Endothelial cell of umbilical vein (primary cell): ENCODE measurements at regions not wholly inside any gene's neighbourhood (a gene's known extent, or its start where the extent isn't known, plus 50 kb on each side); places are given as distances from the start of the nearest gene placed in this dataset.

ENCODE experiments used
- BruUV-seq: library from RNA; stranded (reverse); fragments of 400-500 nt; replicated peaks from 2 replicates; lab custom pipeline; 2021; lab: Mats Ljungman, UMichigan
- CTCF ChIA-PET: fragments of 300-600, 350-600 bp; sonication (Branson Sonifier 250); formaldehyde crosslinking; loops from one replicate; lab custom pipeline; 2021; ENCODE audit warnings: antibody characterized with exemption, inconsistent platforms; lab: Charles Lee
- POLR2A ChIA-PET: fragments of 300-600, 350-600 bp; sonication (Branson Sonifier 250); formaldehyde crosslinking; loops from one replicate; lab custom pipeline; 2021; ENCODE audit warnings: antibody characterized with exemption, inconsistent platforms; lab: Charles Lee
- DNase-seq: peaks from one replicate; pipeline ENCODE4 v3.0.0-alpha.2; 2011; ENCODE audit warnings: low read depth, low spot score
- FAIRE-seq: peaks from 2 replicates; lab custom pipeline; 2011; peaks lifted over from hg19 to GRCh38; lab: Jason Lieb, UNC
- H2AFZ ChIP-seq: 2 replicates; pipeline ENCODE4 v1.6.0; 2012; ENCODE audit warnings: low read depth, low read length, control low read depth, inconsistent platforms
- H3K27ac ChIP-seq: 2 replicates; pipeline ENCODE4 v1.5.1; 2011; ENCODE audit warnings: low read depth, mild to moderate bottlenecking, control low read depth, low read length, moderate library complexity; ENCODE audit not compliant: insufficient read depth
- H3K27me3 ChIP-seq, 2 experiments: 2 replicates each; pipeline versions ENCODE4 v1.6.0 to v1.6.1; 2011; ENCODE audit warnings: low read length in 2 of 2, mixed read lengths in 1 of 2; ENCODE audit not compliant: control insufficient read depth in 2 of 2, insufficient read depth in 2 of 2
- H3K36me3 ChIP-seq, 2 experiments: 2 replicates in 1 of 2; 3 replicates in 1 of 2; pipeline ENCODE4 v1.5.1; 2011; ENCODE audit warnings: low read length in 2 of 2, mild to moderate bottlenecking in 1 of 2, moderate library complexity in 1 of 2; ENCODE audit not compliant: control insufficient read depth in 2 of 2, insufficient read depth in 2 of 2; ENCODE audit errors: extremely low read depth in 1 of 2
- H3K4me1 ChIP-seq: 3 replicates; pipeline ENCODE4 v1.5.1; 2011; ENCODE audit warnings: mild to moderate bottlenecking, low read length; ENCODE audit not compliant: control insufficient read depth, insufficient read depth; ENCODE audit errors: extremely low read depth
- H3K4me2 ChIP-seq: 2 replicates; pipeline ENCODE4 v1.6.1; 2011; ENCODE audit warnings: low read length, control low read depth, mixed read lengths; ENCODE audit not compliant: insufficient read depth
- H3K4me3 ChIP-seq, 3 experiments: fragments of 200-600 bp in 1 of 3; sonication (generic), shearing (Covaris generic) in 1 of 3; replicated peaks in 1 of 3; 2 replicates each; pipeline ENCODE4 v1.5.1; 2011 to 2016; ENCODE audit warnings: control low read depth in 3 of 3, low read length in 3 of 3, mild to moderate bottlenecking in 2 of 3, inconsistent platforms in 1 of 3, low read depth in 1 of 3, moderate library complexity in 1 of 3; ENCODE audit not compliant: insufficient read depth in 1 of 3
- H3K79me2 ChIP-seq: 2 replicates; pipeline ENCODE4 v1.6.0; 2012; ENCODE audit warnings: low read length, inconsistent platforms; ENCODE audit not compliant: control insufficient read depth, insufficient read depth
- H3K9ac ChIP-seq: replicated peaks from 2 replicates; pipeline ENCODE3; 2011; ENCODE audit warnings: low read length, control low read depth; ENCODE audit not compliant: insufficient read depth; ENCODE audit errors: extremely low read depth
- H3K9me1 ChIP-seq: replicated peaks from 3 replicates; pipeline ENCODE4 v1.6.0; 2011; ENCODE audit warnings: mild to moderate bottlenecking, low read length; ENCODE audit not compliant: control insufficient read depth, insufficient read depth; ENCODE audit errors: extremely low read depth
- H3K9me3 ChIP-seq: replicated peaks from 2 replicates; pipeline ENCODE4 v1.5.1; 2012; ENCODE audit warnings: low read length, inconsistent platforms; ENCODE audit not compliant: control insufficient read depth, insufficient read depth
- H4K20me1 ChIP-seq: replicated peaks from 2 replicates; pipeline ENCODE3; 2011; ENCODE audit warnings: mild to moderate bottlenecking, low read length; ENCODE audit not compliant: control insufficient read depth, insufficient read depth; ENCODE audit errors: extremely low read depth
- EZH2 ChIP-seq: IDR thresholded peaks from 2 replicates; pipeline ENCODE4 v1.6.1; 2012; ENCODE audit warnings: borderline replicate concordance, low read depth, mild to moderate bottlenecking, moderate library complexity, low read length, inconsistent platforms; ENCODE audit not compliant: severe bottlenecking
- FOS ChIP-seq: IDR thresholded peaks from 2 replicates; pipeline ENCODE4 v1.6.1; 2011; ENCODE audit warnings: mild to moderate bottlenecking, low read length, moderate library complexity, borderline replicate concordance; ENCODE audit not compliant: insufficient read depth
- GATA2 ChIP-seq: IDR thresholded peaks from 2 replicates; pipeline ENCODE4 v1.7.0; 2011; ENCODE audit warnings: low read depth, mild to moderate bottlenecking, moderate library complexity, mixed read lengths, low read length; ENCODE audit not compliant: insufficient read length, insufficient read depth
- JUN ChIP-seq: IDR thresholded peaks from 2 replicates; pipeline ENCODE4 v1.6.1; 2011; ENCODE audit warnings: borderline replicate concordance, low read depth; ENCODE audit not compliant: insufficient read length, insufficient read depth
- MAX ChIP-seq: IDR thresholded peaks from 2 replicates; pipeline ENCODE4 v1.6.1; 2011; ENCODE audit not compliant: insufficient read depth, insufficient read length
- MYC ChIP-seq: IDR thresholded peaks from one replicate; pipeline ENCODE4 v1.6.1; 2011; ENCODE audit warnings: mild to moderate bottlenecking, low read depth, low read length
- POLR2A ChIP-seq: IDR thresholded peaks from 2 replicates; pipeline ENCODE4 v1.6.1; 2012; ENCODE audit warnings: low read depth, mild to moderate bottlenecking, control low read depth, low read length
- POLR2AphosphoS5 ChIP-seq: IDR thresholded peaks from 2 replicates; pipeline ENCODE4 v1.6.1; 2012; ENCODE audit warnings: low read depth, mild to moderate bottlenecking, control low read depth, low read length, moderate library complexity; ENCODE audit not compliant: insufficient read depth
- dilution Hi-C: fragments of 300-500 bp; cut with MboI; formaldehyde crosslinking; loops from one replicate; pipeline ENCODE4 v1.15.0; 2019; ENCODE audit warnings: low sequenced_read_pairs; ENCODE audit not compliant: extremely low pct_ligation_motif_present
- intact Hi-C: fragments of 100-400 bp; cut with micrococcal nuclease; formaldehyde crosslinking; loops from one replicate; pipeline ENCODE4 v1.10.0; 2022
- TF ChIP-seq, protein P1 (sequence below), 2 donors: IDR thresholded peaks; 1 replicate in 1 of 2; 2 replicates in 1 of 2; pipeline ENCODE4 v1.5.1; 2011; ENCODE audit warnings: low read length in 2 of 2, mild to moderate bottlenecking in 2 of 2, moderate library complexity in 2 of 2, control low read depth in 1 of 2, inconsistent platforms in 1 of 2, low read depth in 1 of 2; ENCODE audit not compliant: insufficient read depth in 1 of 2; ENCODE audit errors: extremely low read depth in 1 of 2

DNA sequence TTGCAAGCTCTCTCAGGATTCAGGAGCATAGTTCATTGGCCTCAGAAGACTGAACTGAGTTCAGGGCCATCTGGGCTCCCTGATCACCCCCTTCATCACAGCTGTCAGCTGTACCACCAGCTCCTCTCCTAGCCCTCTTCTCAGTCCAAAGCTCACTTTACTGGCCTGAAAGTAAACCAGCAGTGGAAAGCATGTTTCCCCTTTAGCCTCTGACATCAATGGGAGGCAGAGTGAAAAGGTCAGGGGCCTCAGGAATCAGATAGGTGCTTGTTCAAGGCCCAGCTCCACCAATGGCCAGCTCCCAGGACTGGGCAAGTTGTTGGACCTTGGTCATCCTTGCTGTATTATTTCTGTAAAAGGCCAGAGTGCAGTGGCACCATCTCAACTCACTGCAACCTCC lies 223.4 kb downstream of the TLE3 start:
- H3K9me1 ChIP-seq = no peaks in the 10 kb centered on the region
- H3K9ac ChIP-seq = no peak overlapping the region
- no peaks in the 10 kb centered on the region for H3K4me1 ChIP-seq
- POLR2A ChIA-PET = no interaction called here
- intact Hi-C loops = no loop called here
- dilution Hi-C loops = no loop called here
- H3K4me3 ChIP-seq = no peak overlapping the region
- no peaks in the 10 kb centered on the region for H3K9me3 ChIP-seq
- DNase-seq = no peak
- no peak for FAIRE-seq
- no peaks in the 10 kb centered on the region for H3K27me3 ChIP-seq
- no TSS peak for BruUV-seq
- CTCF ChIA-PET = interaction anchor here (1.0 to 1.8 kb wide), 3 partner anchors 9 to 12 kb away, joined by 3 to 4 read pairs (median 3); no protein-coding TSS in a partner anchor
- H2AFZ ChIP-seq = no peak overlapping the region
- H3K4me2 ChIP-seq = no peak overlapping the region
- no peaks in the 10 kb centered on the region for H3K79me2 ChIP-seq
- H4K20me1 ChIP-seq = no peaks in the 10 kb centered on the region
- no peak overlapping the region for H3K27ac ChIP-seq
- TF ChIP-seq MYC = no peak
- TF ChIP-seq FOS = no peak
- TF ChIP-seq GATA2 = no peak
- no peak for TF ChIP-seq MAX
- no peaks in the 10 kb centered on the region for H3K36me3 ChIP-seq

GRCh38 chr15:69876064-69876940 lies 221.4 kb downstream of the TLE3 start:
- no peak for DNase-seq
- no peaks in the 10 kb centered on the region for H4K20me1 ChIP-seq
- H3K27ac ChIP-seq = no peak overlapping the region
- no TSS peak for BruUV-seq
- H3K79me2 ChIP-seq = no peaks in the 10 kb centered on the region
- H3K4me2 ChIP-seq = no peak overlapping the region
- intact Hi-C loops = no loop called here
- TF ChIP-seq POLR2A (no peak), MAX (no peak), MYC (no peak), EZH2 (no peak), FOS (no peak), JUN (no peak), GATA2 (no peak), POLR2AphosphoS5 (no peak)
- TF ChIP-seq, protein P1, sequence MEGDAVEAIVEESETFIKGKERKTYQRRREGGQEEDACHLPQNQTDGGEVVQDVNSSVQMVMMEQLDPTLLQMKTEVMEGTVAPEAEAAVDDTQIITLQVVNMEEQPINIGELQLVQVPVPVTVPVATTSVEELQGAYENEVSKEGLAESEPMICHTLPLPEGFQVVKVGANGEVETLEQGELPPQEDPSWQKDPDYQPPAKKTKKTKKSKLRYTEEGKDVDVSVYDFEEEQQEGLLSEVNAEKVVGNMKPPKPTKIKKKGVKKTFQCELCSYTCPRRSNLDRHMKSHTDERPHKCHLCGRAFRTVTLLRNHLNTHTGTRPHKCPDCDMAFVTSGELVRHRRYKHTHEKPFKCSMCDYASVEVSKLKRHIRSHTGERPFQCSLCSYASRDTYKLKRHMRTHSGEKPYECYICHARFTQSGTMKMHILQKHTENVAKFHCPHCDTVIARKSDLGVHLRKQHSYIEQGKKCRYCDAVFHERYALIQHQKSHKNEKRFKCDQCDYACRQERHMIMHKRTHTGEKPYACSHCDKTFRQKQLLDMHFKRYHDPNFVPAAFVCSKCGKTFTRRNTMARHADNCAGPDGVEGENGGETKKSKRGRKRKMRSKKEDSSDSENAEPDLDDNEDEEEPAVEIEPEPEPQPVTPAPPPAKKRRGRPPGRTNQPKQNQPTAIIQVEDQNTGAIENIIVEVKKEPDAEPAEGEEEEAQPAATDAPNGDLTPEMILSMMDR (IDR thresholded peaks at IDR 0.05; ENCODE audit: extremely low read depth in 1 of 2, insufficient read depth in 1 of 2, low read depth in 1 of 2, low read length in 2 of 2) = no peak
- CTCF ChIA-PET = interaction anchor here (1.8 kb wide), 1 partner anchor 10 kb away, joined by 4 read pairs; no protein-coding TSS in a partner anchor
- H3K36me3 ChIP-seq = no peaks in the 10 kb centered on the region
- no peak for FAIRE-seq
- POLR2A ChIA-PET = no interaction called here
- dilution Hi-C loops = no loop called here
- H3K9ac ChIP-seq = no peak overlapping the region
- no peaks in the 10 kb centered on the region for H3K4me1 ChIP-seq
- no peak overlapping the region for H2AFZ ChIP-seq
- no peak overlapping the region for H3K4me3 ChIP-seq
- H3K9me3 ChIP-seq = no peaks in the 10 kb centered on the region
- no peaks in the 10 kb centered on the region for H3K9me1 ChIP-seq
- no peaks in the 10 kb centered on the region for H3K27me3 ChIP-seq
